KBM-7 (cell line): ENCODE measurements at regions not wholly inside any gene's neighbourhood (a gene's known extent, or its start where the extent isn't known, plus 50 kb on each side); places are given as distances from the start of the nearest gene placed in this dataset.
"Not testable (repeated sequence)": the region's sequence is repeated elsewhere in the genome, so short reads cannot be mapped to it uniquely, and the experiment has no call there.

Experiments used
- DNase-seq: peaks from one replicate; pipeline ENCODE4 v3.0.0-alpha.2; 2015
- in situ Hi-C: fragments of 300-500 bp; cut with MboI; formaldehyde crosslinking; loops from 2 replicates; pipeline ENCODE4 v1.14.3; 2020; ENCODE audit warnings: low sequenced_read_pairs, low pct_unique_long_range_greater_than_20kb, mixed read lengths

- DNase-seq: no peak
- in situ Hi-C loops: no loop called here
Observed at GRCh38 chr3:144873066-144873465, 901.4 kb downstream of the DIPK2A start.

- no peak for DNase-seq
- in situ Hi-C loops: no loop called here
Observed at GRCh38 chr3:144875211-144875610, 903.6 kb downstream of the DIPK2A start.

- in situ Hi-C loops: no loop called here
- no peak for DNase-seq
Observed at GRCh38 chr3:144877356-144877755, 905.7 kb downstream of the DIPK2A start.

GRCh38 chr3:144879701-144880100 lies 908.1 kb downstream of the DIPK2A start:
- DNase-seq: no peak
- in situ Hi-C loops: no loop called here

- DNase-seq: no peak
- in situ Hi-C loops: no loop called here
Observed at GRCh38 chr3:144893980-144894379, 922.4 kb downstream of the DIPK2A start.

- in situ Hi-C loops: no loop called here
- no peak for DNase-seq
Observed at GRCh38 chr3:144894576-144894975, 923.0 kb downstream of the DIPK2A start.

- in situ Hi-C loops: no loop called here
- DNase-seq: no peak
Observed at GRCh38 chr3:144900366-144900765, 928.7 kb downstream of the DIPK2A start.

- in situ Hi-C loops, DNase-seq: not testable (repeated sequence)
Observed at GRCh38 chr3:144907581-144907980, 936.0 kb downstream of the DIPK2A start.

GRCh38 chr3:144912968-144913367 lies 941.3 kb downstream of the DIPK2A start:
- no peak for DNase-seq
- in situ Hi-C loops: no loop called here

GRCh38 chr3:144915202-144915601 lies 943.6 kb downstream of the DIPK2A start:
- DNase-seq: no peak
- in situ Hi-C loops: no loop called here

- DNase-seq: no peak
- in situ Hi-C loops: no loop called here
Observed at GRCh38 chr3:144921710-144922109, 950.1 kb downstream of the DIPK2A start.

- DNase-seq: no peak
- in situ Hi-C loops: no loop called here
Observed at GRCh38 chr3:144923046-144923775, 951.6 kb downstream of the DIPK2A start.

GRCh38 chr3:144930431-144930830 lies 958.8 kb downstream of the DIPK2A start:
- DNase-seq: no peak
- in situ Hi-C loops: no loop called here

- no peak for DNase-seq
- in situ Hi-C loops: no loop called here
Observed at GRCh38 chr3:144931590-144931989, 960.0 kb downstream of the DIPK2A start.

- no peak for DNase-seq
- in situ Hi-C loops: no loop called here
Observed at GRCh38 chr3:144942093-144942837, 970.6 kb downstream of the DIPK2A start.

- in situ Hi-C loops: no loop called here
- DNase-seq: no peak
Observed at GRCh38 chr3:144942838-144943197, 971.2 kb downstream of the DIPK2A start.

- in situ Hi-C loops: no loop called here
- no peak for DNase-seq
Observed at GRCh38 chr3:144947895-144948294, 976.3 kb downstream of the DIPK2A start.

- DNase-seq: no peak
- in situ Hi-C loops: no loop called here
Observed at GRCh38 chr3:144948711-144949110, 977.1 kb downstream of the DIPK2A start.

- in situ Hi-C loops: no loop called here
- no peak for DNase-seq
Observed at GRCh38 chr3:144953959-144954358, 982.3 kb downstream of the DIPK2A start.

GRCh38 chr3:144957398-144958101 lies 985.9 kb downstream of the DIPK2A start:
- in situ Hi-C loops: no loop called here
- DNase-seq: no peak
